Natural killer cell (primary cell): ENCODE measurements at regions not wholly inside any gene's neighbourhood (a gene's known extent, or its start where the extent isn't known, plus 50 kb on each side); places are given as distances from the start of the nearest gene placed in this dataset.

Source experiments
- ATAC-seq, 3 donors: fragments of 150-1000 bp in 2 of 3; fragments of 200-7000 bp in 1 of 3; cut with Tn5 transposase; 1 replicate in 1 of 3; 2 replicates in 2 of 3; pipeline ENCODE4 v1.10.0; 2021; ENCODE audit warnings: mild to moderate bottlenecking in 2 of 3, moderate library complexity in 2 of 3
- DNase-seq, 2 donors: peaks; one replicate each; pipeline versions ENCODE4 v3.0.0 to v3.0.0-alpha.2; 2013 to 2021; ENCODE audit warnings: mixed read lengths in 1 of 2
- H3K27ac ChIP-seq: one replicate; pipeline ENCODE4 v1.5.1; 2013; ENCODE audit warnings: mild to moderate bottlenecking, low read length
- H3K27me3 ChIP-seq: one replicate; pipeline ENCODE4 v1.6.1; 2013; ENCODE audit warnings: low read length; ENCODE audit not compliant: control insufficient read depth, insufficient read depth
- H3K36me3 ChIP-seq: one replicate; pipeline ENCODE4 v1.6.1; 2013; ENCODE audit warnings: low read length; ENCODE audit not compliant: control insufficient read depth, insufficient read depth
- H3K4me1 ChIP-seq: one replicate; pipeline ENCODE4 v1.6.1; 2013; ENCODE audit warnings: low read length; ENCODE audit not compliant: control insufficient read depth, insufficient read depth
- H3K4me3 ChIP-seq: one replicate; pipeline ENCODE4 v1.5.1; 2013; ENCODE audit warnings: low read length
- H3K9me3 ChIP-seq: one replicate; pipeline ENCODE4 v1.6.1; 2013; ENCODE audit warnings: low read length; ENCODE audit not compliant: control insufficient read depth, insufficient read depth
- H3K27ac Mint-ChIP-seq, 2 donors: one replicate each; pipeline ENCODE4 v1.8.0; 2022; ENCODE audit warnings: mild to moderate bottlenecking in 2 of 2, mixed read lengths in 2 of 2, moderate library complexity in 1 of 2
- H3K27me3 Mint-ChIP-seq, 2 donors: one replicate each; pipeline ENCODE4 v1.8.0; 2022; ENCODE audit warnings: low read depth in 2 of 2, mixed read lengths in 2 of 2
- H3K36me3 Mint-ChIP-seq: one replicate; pipeline ENCODE4 v1.8.0; 2022; ENCODE audit warnings: mixed read lengths
- H3K4me1 Mint-ChIP-seq, 2 donors: one replicate each; pipeline ENCODE4 v1.8.0; 2022; ENCODE audit warnings: mixed read lengths in 2 of 2
- H3K4me3 Mint-ChIP-seq: one replicate; pipeline ENCODE4 v1.8.0; 2022; ENCODE audit warnings: mild to moderate bottlenecking, moderate library complexity, mixed read lengths
- H3K9me3 Mint-ChIP-seq, 2 donors: one replicate each; pipeline ENCODE4 v1.8.0; 2022; ENCODE audit warnings: mixed read lengths in 2 of 2
- WGBS: methylation state at CpG from one replicate; pipeline ENCODE4 v1.1.7; 2013; ENCODE audit warnings: missing lambda C conversion rate; ENCODE audit not compliant: insufficient coverage; 5-methylcytosine and 5-hydroxymethylcytosine counted together
- intact Hi-C: fragments of 100-400 bp; cut with micrococcal nuclease; formaldehyde crosslinking; loops from one replicate; pipeline ENCODE4 v1.14.2; 2022
- TF ChIP-seq, protein P1 (sequence below): fragments of 200-600 bp; IDR thresholded peaks from one replicate; pipeline ENCODE4 v1.8.0; 2022; ENCODE audit warnings: antibody characterized with exemption

DNA sequence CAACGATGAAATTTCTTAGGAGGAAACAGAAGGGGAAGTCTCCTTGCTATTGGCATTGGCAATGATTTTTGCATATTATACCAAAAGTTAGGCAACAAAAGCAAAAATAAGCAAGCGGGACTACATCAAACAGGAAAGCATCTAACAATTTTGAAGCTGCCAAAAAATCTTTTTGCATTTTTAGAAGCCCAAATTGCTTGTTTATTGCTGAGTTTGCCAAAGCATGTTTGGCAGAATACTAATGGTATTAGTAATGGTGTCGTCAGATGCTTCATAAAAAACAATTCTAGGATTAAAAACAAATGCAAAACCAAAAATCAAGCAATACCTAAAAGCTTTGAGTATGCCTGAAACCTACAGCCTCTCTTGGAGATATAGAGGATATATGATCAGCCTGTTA is 80.0 kb downstream of the GALR1 start:
- peaks cover 2% of the 10 kb centered on the region for H3K27me3 ChIP-seq
- intact Hi-C loops = no loop called here
- Mint-ChIP-seq H3K27me3 (peaks cover 18 to 36% of the 10 kb centered on the region in 2 donors), H3K4me3 (no peak overlapping the region), H3K36me3 (no peaks in the 10 kb centered on the region), H3K9me3 (no peaks in the 10 kb centered on the region), H3K4me1 (no peaks in the 10 kb centered on the region), H3K27ac (no peak overlapping the region)
- 77% methylated on average over 2 of the region's 3 CpGs for whole genome bisulfite sequencing
- no peak overlapping the region for H3K4me3 ChIP-seq
- no peak overlapping the region for H3K27ac ChIP-seq
- H3K9me3 ChIP-seq = no peaks in the 10 kb centered on the region
- TF ChIP-seq, protein P1, sequence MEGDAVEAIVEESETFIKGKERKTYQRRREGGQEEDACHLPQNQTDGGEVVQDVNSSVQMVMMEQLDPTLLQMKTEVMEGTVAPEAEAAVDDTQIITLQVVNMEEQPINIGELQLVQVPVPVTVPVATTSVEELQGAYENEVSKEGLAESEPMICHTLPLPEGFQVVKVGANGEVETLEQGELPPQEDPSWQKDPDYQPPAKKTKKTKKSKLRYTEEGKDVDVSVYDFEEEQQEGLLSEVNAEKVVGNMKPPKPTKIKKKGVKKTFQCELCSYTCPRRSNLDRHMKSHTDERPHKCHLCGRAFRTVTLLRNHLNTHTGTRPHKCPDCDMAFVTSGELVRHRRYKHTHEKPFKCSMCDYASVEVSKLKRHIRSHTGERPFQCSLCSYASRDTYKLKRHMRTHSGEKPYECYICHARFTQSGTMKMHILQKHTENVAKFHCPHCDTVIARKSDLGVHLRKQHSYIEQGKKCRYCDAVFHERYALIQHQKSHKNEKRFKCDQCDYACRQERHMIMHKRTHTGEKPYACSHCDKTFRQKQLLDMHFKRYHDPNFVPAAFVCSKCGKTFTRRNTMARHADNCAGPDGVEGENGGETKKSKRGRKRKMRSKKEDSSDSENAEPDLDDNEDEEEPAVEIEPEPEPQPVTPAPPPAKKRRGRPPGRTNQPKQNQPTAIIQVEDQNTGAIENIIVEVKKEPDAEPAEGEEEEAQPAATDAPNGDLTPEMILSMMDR = no peak
- no peaks in the 10 kb centered on the region for H3K4me1 ChIP-seq
- no peaks in the 10 kb centered on the region for H3K36me3 ChIP-seq
- no peak for DNase-seq
- no peak for ATAC-seq

DNA sequence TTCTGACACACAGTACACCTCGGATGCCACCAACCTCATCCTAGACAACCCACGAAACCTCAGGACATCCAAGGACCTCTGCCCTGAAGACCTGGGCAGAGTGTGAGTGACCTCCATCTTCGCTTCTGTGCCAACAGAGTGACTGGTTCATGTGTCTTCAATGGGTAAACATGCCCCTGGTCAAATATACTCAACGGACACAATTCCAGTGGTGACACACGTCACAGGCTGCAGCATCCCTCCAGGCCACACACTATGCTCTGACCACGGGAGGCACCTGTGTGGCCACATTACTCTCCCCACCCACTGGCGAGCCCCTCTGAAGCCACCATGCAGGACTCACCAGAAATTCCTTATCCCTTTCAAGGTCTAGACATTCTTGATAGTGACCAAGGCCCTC is 85.2 kb downstream of the GALR1 start:
- 73% methylated on average over 7 of the region's 7 CpGs for WGBS
- Histone ChIP-seq H3K4me1 (no peaks in the 10 kb centered on the region), H3K9me3 (no peaks in the 10 kb centered on the region), H3K4me3 (no peak overlapping the region), H3K27me3 (peaks cover 2% of the 10 kb centered on the region), H3K27ac (no peak overlapping the region), H3K36me3 (no peaks in the 10 kb centered on the region)
- Mint-ChIP-seq H3K27me3 (peaks cover 23 to 49% of the 10 kb centered on the region in 2 donors), H3K4me3 (no peak overlapping the region), H3K36me3 (no peaks in the 10 kb centered on the region), H3K9me3 (no peaks in the 10 kb centered on the region), H3K27ac (no peak overlapping the region), H3K4me1 (no peaks in the 10 kb centered on the region)
- DNase-seq = no peak
- ATAC-seq = no peak
- intact Hi-C loops = no loop called here
- TF ChIP-seq, protein P1 = no peak

DNA sequence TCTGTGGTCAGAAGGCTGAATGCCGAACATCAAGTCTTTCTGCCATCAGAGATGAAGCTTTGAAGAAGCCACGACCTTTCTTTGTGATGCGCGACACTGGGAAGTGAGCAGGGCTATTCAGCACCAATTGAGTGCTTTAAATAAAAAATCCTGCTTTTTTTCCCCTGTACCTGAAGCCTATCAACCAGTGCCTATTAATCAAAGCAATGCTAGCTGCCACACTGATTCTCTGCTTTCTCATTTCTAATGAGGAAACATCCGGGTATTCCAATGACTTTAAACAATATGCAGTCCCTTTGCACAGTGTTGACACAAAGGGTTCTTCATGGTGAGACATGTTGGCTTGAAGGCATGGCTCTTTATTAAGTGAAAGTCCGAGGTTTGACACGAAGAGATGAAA is 88.0 kb downstream of the GALR1 start:
- H3K27me3 Mint-ChIP-seq = peaks cover 20 to 37% of the 10 kb centered on the region in 2 donors
- H3K27me3 ChIP-seq = no peaks in the 10 kb centered on the region

DNA sequence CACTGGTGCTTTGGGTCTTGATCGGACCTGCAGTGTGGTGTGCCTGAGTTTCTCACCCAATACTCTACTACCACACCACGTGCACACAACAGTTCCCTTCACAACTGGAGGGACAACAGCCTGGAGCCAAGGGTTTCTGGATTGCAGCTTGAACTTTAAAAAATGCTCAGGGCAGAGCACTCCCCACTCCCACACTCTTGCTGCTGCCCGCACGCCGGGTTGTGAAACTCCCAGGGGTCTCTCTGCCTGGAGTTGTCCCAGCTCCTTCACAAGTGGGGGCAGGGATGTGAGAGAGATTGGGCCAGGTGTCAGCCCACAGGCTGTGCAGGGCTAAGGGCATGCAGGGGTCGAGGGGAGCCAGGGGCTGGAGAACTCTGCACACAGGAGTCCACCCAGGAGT is 89.4 kb downstream of the GALR1 start:
- intact Hi-C loops = no loop called here
- WGBS = 72% methylated on average over 6 of the region's 6 CpGs

More for the DNA sequence above, 88.0 kb downstream of the GALR1 start:
- Histone ChIP-seq H3K9me3 (no peaks in the 10 kb centered on the region), H3K27ac (no peak overlapping the region), H3K4me1 (no peaks in the 10 kb centered on the region), H3K36me3 (no peaks in the 10 kb centered on the region), H3K4me3 (no peak overlapping the region)
- no peak for DNase-seq
- intact Hi-C loops = no loop called here
- WGBS = 53% methylated on average over 7 of the region's 7 CpGs
- no peak overlapping the region for H3K4me3 Mint-ChIP-seq
- no peak for ATAC-seq
- H3K9me3 Mint-ChIP-seq = no peaks in the 10 kb centered on the region
- H3K4me1 Mint-ChIP-seq = no peaks in the 10 kb centered on the region
- no peak overlapping the region for H3K27ac Mint-ChIP-seq
- no peaks in the 10 kb centered on the region for H3K36me3 Mint-ChIP-seq
- TF ChIP-seq, protein P1 = no peak

More for the DNA sequence above, 89.4 kb downstream of the GALR1 start:
- no peaks in the 10 kb centered on the region for H3K9me3 ChIP-seq
- no peaks in the 10 kb centered on the region for H3K36me3 Mint-ChIP-seq
- no peaks in the 10 kb centered on the region for H3K36me3 ChIP-seq
- H3K27me3 Mint-ChIP-seq = peaks cover 18 to 29% of the 10 kb centered on the region in 2 donors
- H3K9me3 Mint-ChIP-seq = no peaks in the 10 kb centered on the region
- H3K27ac Mint-ChIP-seq = no peak overlapping the region
- TF ChIP-seq, protein P1 = no peak
- no peak overlapping the region for H3K4me3 Mint-ChIP-seq
- no peaks in the 10 kb centered on the region for H3K27me3 ChIP-seq
- no peaks in the 10 kb centered on the region for H3K4me1 Mint-ChIP-seq
- no peak overlapping the region for H3K27ac ChIP-seq
- H3K4me3 ChIP-seq = no peak overlapping the region
- no peaks in the 10 kb centered on the region for H3K4me1 ChIP-seq
- ATAC-seq (no peak), DNase-seq (no peak)
